ENCODE measurements at regions not wholly inside any gene's neighbourhood (a gene's known extent, or its start where the extent isn't known, plus 50 kb on each side); places are given as distances from the start of the nearest gene placed in this dataset.

DNA sequence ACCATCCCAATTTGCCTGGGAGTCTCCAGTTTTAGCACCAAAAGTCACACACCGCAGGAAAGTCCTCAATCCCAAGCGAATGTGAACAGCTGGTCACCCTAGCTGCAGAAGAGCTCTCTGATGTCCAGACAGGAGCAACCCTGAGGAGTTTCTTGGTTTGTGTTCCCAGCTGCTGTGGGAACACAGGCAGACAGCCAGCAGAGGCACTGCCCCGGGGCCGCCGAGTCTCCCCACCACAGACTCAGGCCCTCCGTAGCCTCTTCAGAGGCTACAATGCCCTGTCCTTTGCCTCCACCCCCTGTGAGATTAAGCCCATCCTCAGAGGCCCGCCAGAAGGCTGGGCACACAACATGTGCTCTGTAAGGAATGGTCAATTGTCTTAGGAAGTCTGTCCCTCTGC, 111.5 kb downstream of the TTC32 start:
- no peak for DNase-seq (ENCODE audit: low spot score)
- in situ Hi-C loops (cut with MboI; ENCODE audit: low sequenced_read_pairs, unreplicated experiment) = no loop called here
- TF ChIP-seq CTCF (IDR thresholded peaks at IDR 0.05; ENCODE audit: borderline replicate concordance, control extremely low read depth, extremely low read depth, insufficient read depth, missing control alignments) = no peak

DNA sequence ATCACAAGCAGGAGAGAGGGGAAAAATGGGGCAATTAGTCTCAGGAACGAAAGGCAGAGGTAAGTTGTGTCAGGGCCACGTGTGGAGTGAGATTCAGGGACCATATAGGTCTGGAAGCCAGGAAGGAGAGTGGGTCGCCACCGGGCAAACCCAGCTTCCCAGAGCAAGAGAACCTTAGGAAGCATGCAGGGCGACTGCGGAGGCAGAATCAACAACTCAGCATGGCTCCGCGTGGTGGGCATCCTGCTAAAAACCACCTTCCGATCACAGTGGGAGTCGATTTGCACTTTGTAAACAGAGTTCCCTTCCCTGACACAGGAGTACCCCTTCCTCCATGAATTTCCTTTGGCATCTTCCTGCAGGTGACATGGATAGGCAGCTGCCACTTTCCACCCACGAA, 114.6 kb downstream of the TTC32 start:
- no peak for TF ChIP-seq CTCF (IDR thresholded peaks at IDR 0.05; ENCODE audit: borderline replicate concordance, control extremely low read depth, extremely low read depth, insufficient read depth, missing control alignments)
- DNase-seq (ENCODE audit: low spot score) = no peak
- in situ Hi-C loops (cut with MboI; ENCODE audit: low sequenced_read_pairs, unreplicated experiment) = no loop called here

- DNase-seq (ENCODE audit: low spot score) = no peak
- no peak for TF ChIP-seq CTCF (IDR thresholded peaks at IDR 0.05; ENCODE audit: borderline replicate concordance, control extremely low read depth, extremely low read depth, insufficient read depth, missing control alignments)
- in situ Hi-C loops (cut with MboI; ENCODE audit: low sequenced_read_pairs, unreplicated experiment) = no loop called here
Measured at GRCh38 chr2:19786408-19787058, 115.2 kb downstream of the TTC32 start.

DNA sequence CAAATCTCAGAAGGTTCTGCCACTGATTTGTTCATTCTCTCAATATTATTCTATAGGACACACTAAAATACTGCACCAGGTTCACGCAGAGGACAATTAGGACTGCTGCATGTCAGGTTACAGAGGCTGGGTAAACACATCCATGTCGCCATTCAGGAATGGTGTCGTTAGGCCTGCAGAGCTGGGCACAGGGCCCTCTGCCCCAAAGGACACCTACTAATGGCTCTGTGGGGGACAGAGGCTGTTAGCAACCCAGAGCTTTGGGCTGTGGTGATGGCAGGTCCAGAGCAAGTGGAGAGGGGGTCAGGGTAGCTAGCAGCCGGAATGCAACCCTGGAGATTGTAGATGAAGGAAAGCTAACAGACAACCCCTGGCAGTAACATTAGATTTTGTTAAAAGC, 115.9 kb downstream of the TTC32 start:
- TF ChIP-seq CTCF (IDR thresholded peaks at IDR 0.05; ENCODE audit: borderline replicate concordance, control extremely low read depth, extremely low read depth, insufficient read depth, missing control alignments) = no peak
- in situ Hi-C loops (cut with MboI; ENCODE audit: low sequenced_read_pairs, unreplicated experiment) = no loop called here
- DNase-seq (ENCODE audit: low spot score) = no peak

DNA sequence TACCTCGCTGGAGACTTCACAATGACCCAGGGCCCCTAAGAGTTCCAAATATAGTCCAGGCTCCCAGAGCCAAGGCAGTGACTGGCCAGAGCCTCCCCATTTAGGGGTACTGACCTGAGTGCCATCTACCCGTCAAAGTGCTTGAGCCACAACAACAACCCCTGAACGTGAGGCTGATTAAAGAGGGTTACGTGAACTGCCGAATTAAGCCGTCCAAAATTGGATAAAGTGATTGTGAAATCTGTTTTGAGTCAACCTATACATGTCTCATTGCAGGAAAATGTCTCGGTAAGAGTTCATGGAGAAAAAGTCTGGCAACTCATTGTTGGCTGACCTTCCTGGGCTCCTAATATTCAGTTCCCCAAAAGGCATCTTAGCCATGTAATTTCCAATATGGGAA, 116.3 kb downstream of the TTC32 start:
- no peak for DNase-seq (ENCODE audit: low spot score)
- in situ Hi-C loops (cut with MboI; ENCODE audit: low sequenced_read_pairs, unreplicated experiment) = no loop called here
- no peak for TF ChIP-seq CTCF (IDR thresholded peaks at IDR 0.05; ENCODE audit: borderline replicate concordance, control extremely low read depth, extremely low read depth, insufficient read depth, missing control alignments)

- in situ Hi-C loops (cut with MboI; ENCODE audit: low sequenced_read_pairs, unreplicated experiment) = no loop called here
Measured at GRCh38 chr2:19784456-19784855, 117.3 kb downstream of the TTC32 start.

More at GRCh38 chr2:19784456-19784855, 117.3 kb downstream of the TTC32 start:
- TF ChIP-seq CTCF (IDR thresholded peaks at IDR 0.05; ENCODE audit: borderline replicate concordance, control extremely low read depth, extremely low read depth, insufficient read depth, missing control alignments) = no peak
- DNase-seq (ENCODE audit: low spot score) = no peak
